A673 (cell line): ENCODE measurements at regions not wholly inside any gene's neighbourhood (a gene's known extent, or its start where the extent isn't known, plus 50 kb on each side); places are given as distances from the start of the nearest gene placed in this dataset.

Experiments used
- CTCF ChIP-seq: fragments of 300-800, 200-600 bp; sonication (generic); conservative IDR thresholded peaks from 2 replicates; pipeline ENCODE4 v1.5.1; 2017; ENCODE audit warnings: low read depth, mild to moderate bottlenecking, antibody characterized with exemption, low read length, moderate library complexity, mixed read lengths
- EZH2 ChIP-seq: fragments of 200-600 bp; sonication (generic); IDR thresholded peaks from 2 replicates; pipeline ENCODE4 v1.6.1; 2017; ENCODE audit warnings: borderline replicate concordance, low read depth, mild to moderate bottlenecking, mixed read lengths, antibody characterized with exemption, low read length; ENCODE audit not compliant: poor library complexity, severe bottlenecking

DNA sequence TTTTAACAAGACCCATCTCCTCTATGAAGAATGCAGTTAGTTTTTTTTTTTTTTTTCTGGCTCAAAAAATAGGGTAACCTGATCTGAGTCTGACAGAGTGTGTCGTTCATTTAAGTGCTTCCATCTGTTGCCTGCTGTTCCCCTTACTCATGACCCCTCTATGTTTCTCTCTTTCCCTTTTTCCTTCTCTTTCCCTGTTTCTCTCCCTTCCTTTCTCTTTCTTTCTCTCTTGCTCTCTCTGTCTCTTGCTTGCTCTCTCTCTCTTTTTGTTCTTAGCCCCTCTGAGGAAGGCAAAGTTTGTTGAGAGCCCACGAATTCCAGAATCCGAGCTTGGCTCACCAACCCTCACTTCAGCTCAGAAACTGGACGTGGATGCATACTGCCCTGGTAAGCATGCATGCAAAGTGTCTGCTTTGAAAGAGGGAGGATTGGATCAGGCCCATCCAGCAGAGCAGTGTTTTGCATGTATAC lies 185.0 kb downstream of the TANC2 start:
- TF ChIP-seq CTCF = no peak
- no peak for TF ChIP-seq EZH2
